Kidney (tissue), 13 donors: ENCODE measurements at regions not wholly inside any gene's neighbourhood (a gene's known extent, or its start where the extent isn't known, plus 50 kb on each side); places are given as distances from the start of the nearest gene placed in this dataset.

ENCODE experiments used
- DNase-seq, 5 donors: peaks; one replicate each; pipeline ENCODE4 v3.0.0-alpha.2; 2013 to 2020
- FAIRE-seq: peaks from 2 replicates; lab custom pipeline; 2012; peaks lifted over from hg19 to GRCh38; lab: Jason Lieb, UNC
- H3K27ac ChIP-seq, 2 donors: one replicate each; pipeline ENCODE4 v1.7.0; 2013; ENCODE audit warnings: low read depth in 2 of 2, low read length in 2 of 2, inconsistent platforms in 1 of 2
- H3K27me3 ChIP-seq: one replicate; pipeline ENCODE4 v1.7.1; 2013; ENCODE audit warnings: low read length, inconsistent platforms; ENCODE audit not compliant: control insufficient read depth, insufficient read depth
- H3K36me3 ChIP-seq, 3 donors: one replicate each; pipeline versions ENCODE4 v1.7.0 to v1.7.1; 2013; ENCODE audit warnings: low read length in 3 of 3, control low read depth in 1 of 3, inconsistent platforms in 1 of 3; ENCODE audit not compliant: insufficient read depth in 3 of 3, control insufficient read depth in 2 of 3
- H3K4me1 ChIP-seq, 3 donors: one replicate each; pipeline versions ENCODE4 v1.7.0 to v1.7.1; 2013; ENCODE audit warnings: low read length in 3 of 3, inconsistent platforms in 1 of 3, low read depth in 1 of 3; ENCODE audit not compliant: control insufficient read depth in 2 of 3, insufficient read depth in 2 of 3
- H3K4me3 ChIP-seq, 3 donors: one replicate each; pipeline versions ENCODE4 v1.7.0 to v1.8.1; 2013; ENCODE audit warnings: low read length in 3 of 3, control low read depth in 1 of 3, inconsistent platforms in 1 of 3
- H3K9ac ChIP-seq, 3 donors: one replicate each; pipeline versions ENCODE4 v1.7.0 to v1.7.1; 2013; ENCODE audit warnings: low read length in 3 of 3, control low read depth in 1 of 3, inconsistent platforms in 1 of 3
- H3K9me3 ChIP-seq, 3 donors: one replicate each; pipeline versions ENCODE4 v1.7.0 to v1.7.1; 2013; ENCODE audit warnings: low read length in 3 of 3, control low read depth in 1 of 3, inconsistent platforms in 1 of 3; ENCODE audit not compliant: control insufficient read depth in 2 of 3, insufficient read depth in 1 of 3
- CTCF ChIP-seq: IDR thresholded peaks from 3 replicates; pipeline ENCODE4 v1.5.1; 2012; ENCODE audit warnings: mild to moderate bottlenecking, moderate library complexity, borderline replicate concordance; ENCODE audit not compliant: insufficient read depth; ENCODE audit errors: extremely low read depth
- intact Hi-C: fragments of 100-400 bp; cut with DNase I; formaldehyde crosslinking; loops from one replicate; pipeline ENCODE4 v1.11.1; 2022
- donor health status: control.
- donor health status: control.
- donor health status: control.
- donor health status: control.
- donor health status: control.
- donor health status: DM: yes; HTN: yes; CAD: no.
- donor health status: Normal renal cell carcinoma (clear cell type).

GRCh38 chr2:44075541-44075940 is 79.8 kb upstream of the LRPPRC start:
- H3K27ac ChIP-seq = no peak overlapping the region
- no peak for TF ChIP-seq CTCF
- no peaks in the 10 kb centered on the region for H3K9me3 ChIP-seq
- no peaks in the 10 kb centered on the region for H3K27me3 ChIP-seq
- no peak overlapping the region for H3K4me3 ChIP-seq
- no peaks in the 10 kb centered on the region for H3K4me1 ChIP-seq
- intact Hi-C loops = no loop called here
- H3K36me3 ChIP-seq = no peaks in the 10 kb centered on the region
- FAIRE-seq = no peak
- DNase-seq = no peak
- no peak overlapping the region for H3K9ac ChIP-seq

GRCh38 chr2:44077942-44078511 is 82.2 kb upstream of the LRPPRC start:
- Histone ChIP-seq H3K4me3 (no peak overlapping the region), H3K4me1 (peaks cover 0 to 8% (median 2%) of the 10 kb centered on the region in 3 donors), H3K27me3 (no peaks in the 10 kb centered on the region), H3K9me3 (no peaks in the 10 kb centered on the region), H3K9ac (no peak overlapping the region), H3K27ac (no peak overlapping the region), H3K36me3 (no peaks in the 10 kb centered on the region)
- no peak for TF ChIP-seq CTCF
- FAIRE-seq (no peak), DNase-seq (no peak)
- intact Hi-C loops = no loop called here

GRCh38 chr2:44079686-44080085 is 83.9 kb upstream of the LRPPRC start:
- Histone ChIP-seq H3K27ac (no peak overlapping the region), H3K9ac (no peak overlapping the region), H3K4me3 (no peak overlapping the region), H3K9me3 (no peaks in the 10 kb centered on the region), H3K4me1 (peaks cover 0 to 8% (median 2%) of the 10 kb centered on the region in 3 donors), H3K36me3 (no peaks in the 10 kb centered on the region), H3K27me3 (no peaks in the 10 kb centered on the region)
- FAIRE-seq (no peak), DNase-seq (no peak)
- TF ChIP-seq CTCF = no peak
- intact Hi-C loops = no loop called here

GRCh38 chr2:44083054-44083453 is 85.6 kb upstream of the PPM1B start:
- H3K27ac ChIP-seq = peak overlapping the region in 1 of 2 donors; percentile 13
- peaks cover 0 to 15% (median 8%) of the 10 kb centered on the region in 3 donors for H3K4me1 ChIP-seq
- H3K9ac ChIP-seq = no peak overlapping the region
- H3K27me3 ChIP-seq = no peaks in the 10 kb centered on the region
- intact Hi-C loops = no loop called here
- H3K36me3 ChIP-seq = no peaks in the 10 kb centered on the region
- DNase-seq (no peak), FAIRE-seq (no peak)
- no peaks in the 10 kb centered on the region for H3K9me3 ChIP-seq
- no peak overlapping the region for H3K4me3 ChIP-seq
- TF ChIP-seq CTCF = no peak
